ENCODE measurements at regions not wholly inside any gene's neighbourhood (a gene's known extent, or its start where the extent isn't known, plus 50 kb on each side); places are given as distances from the start of the nearest gene placed in this dataset.
"Not testable (repeated sequence)": the region's sequence is repeated elsewhere in the genome, so short reads cannot be mapped to it uniquely, and the experiment has no call there.

DNA sequence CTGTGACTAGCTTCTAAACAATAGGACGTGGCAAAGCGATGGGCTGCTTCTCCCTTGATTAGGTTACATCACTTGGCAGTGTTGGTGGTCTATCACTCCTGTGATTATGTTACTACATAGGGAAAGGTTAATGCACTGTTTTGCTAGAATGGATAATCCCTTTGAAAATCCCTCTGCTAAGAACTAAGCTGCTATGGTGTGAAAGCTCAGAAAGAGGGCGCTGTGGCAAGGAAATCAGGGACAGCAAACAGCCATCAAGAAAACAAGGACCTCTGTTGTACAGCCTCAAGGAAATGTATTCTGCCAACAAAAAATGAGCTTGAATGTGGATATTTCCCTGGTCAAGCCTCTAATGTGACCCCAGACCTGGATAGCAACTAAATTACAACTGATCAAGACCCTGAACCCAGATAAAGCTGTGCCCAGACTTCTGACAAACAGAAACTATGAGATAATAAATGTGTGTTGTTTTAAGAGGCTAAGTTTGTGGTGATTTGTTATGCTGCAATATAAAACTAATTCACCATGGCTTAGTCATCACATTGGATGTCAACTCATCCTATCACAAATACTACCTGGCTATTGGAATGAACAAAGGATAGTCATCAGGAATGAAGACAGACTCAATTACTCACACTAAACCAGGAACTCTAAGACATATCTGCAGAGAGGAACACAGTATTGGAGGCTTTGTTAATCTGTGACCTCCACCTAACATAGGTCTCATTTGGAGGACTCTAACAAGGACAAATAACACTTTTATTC is 1215.9 kb downstream of the EFNA5 start:
- Histone ChIP-seq H3K36me3 (no peaks in the 10 kb centered on the region), H3K9me3 (no peaks in the 10 kb centered on the region), H3K4me1 (ENCODE audit: control insufficient read depth in 1 of 2, insufficient read depth in 1 of 2, low read depth in 1 of 2, low read length in 1 of 2) (no peaks in the 10 kb centered on the region), H3K27ac (no peak overlapping the region), H3K27me3 (no peaks in the 10 kb centered on the region), H3K4me3 (ENCODE audit: low read depth in 1 of 2, low read length in 1 of 2) (no peak overlapping the region)
- TF ChIP-seq CTCF (IDR thresholded peaks at IDR 0.05): no peak

DNA sequence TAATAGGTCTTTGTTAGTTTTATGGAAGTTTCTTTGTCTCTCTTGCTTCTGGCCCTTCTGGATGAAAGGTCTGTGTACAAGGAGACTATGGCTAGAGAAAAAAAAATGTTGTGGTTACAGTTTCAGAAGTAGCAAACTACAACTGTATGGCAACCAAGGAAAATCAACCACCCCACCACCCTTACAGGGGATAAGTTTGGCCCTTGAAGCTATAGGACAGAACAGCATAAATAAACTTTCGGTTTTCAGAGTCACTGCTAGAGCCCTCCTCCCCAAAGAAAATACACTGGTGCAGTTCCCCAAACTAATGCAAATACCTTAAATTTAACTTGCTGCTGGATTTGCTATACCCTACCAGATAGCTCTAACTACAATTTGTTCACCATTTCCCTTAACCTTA is 1216.7 kb downstream of the EFNA5 start:
- Histone ChIP-seq H3K36me3 (no peaks in the 10 kb centered on the region), H3K27me3 (no peaks in the 10 kb centered on the region), H3K4me3 (ENCODE audit: low read depth in 1 of 2, low read length in 1 of 2) (no peak overlapping the region), H3K27ac (no peak overlapping the region), H3K9me3 (no peaks in the 10 kb centered on the region), H3K4me1 (ENCODE audit: control insufficient read depth in 1 of 2, insufficient read depth in 1 of 2, low read depth in 1 of 2, low read length in 1 of 2) (no peaks in the 10 kb centered on the region)
- no peak for TF ChIP-seq CTCF (IDR thresholded peaks at IDR 0.05)

DNA sequence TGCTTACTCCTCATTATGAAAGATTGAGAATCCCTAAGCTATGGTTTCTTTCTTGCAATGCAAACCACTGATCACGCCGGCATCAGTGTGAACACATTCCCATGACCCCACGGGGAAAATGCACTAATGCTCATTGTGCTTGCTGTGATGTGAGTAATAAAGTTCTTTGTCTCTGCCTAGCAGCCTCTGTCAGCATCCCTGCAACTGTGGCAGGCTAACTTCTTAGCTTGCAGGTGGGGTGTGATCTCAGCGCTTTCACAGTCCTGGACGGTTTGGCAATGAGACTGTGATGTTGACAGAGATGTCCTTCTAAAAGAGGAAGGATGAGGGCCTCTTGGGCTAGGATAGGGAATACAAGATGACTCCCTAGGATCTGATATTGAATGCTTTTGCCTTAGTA is 1218.7 kb downstream of the EFNA5 start:
- no peaks in the 10 kb centered on the region for H3K27me3 ChIP-seq
- no peaks in the 10 kb centered on the region for H3K9me3 ChIP-seq
- H3K36me3 ChIP-seq: no peaks in the 10 kb centered on the region
- no peak for TF ChIP-seq CTCF (IDR thresholded peaks at IDR 0.05)
- H3K4me3 ChIP-seq (ENCODE audit: low read depth in 1 of 2, low read length in 1 of 2): no peak overlapping the region
- H3K4me1 ChIP-seq (ENCODE audit: control insufficient read depth in 1 of 2, insufficient read depth in 1 of 2, low read depth in 1 of 2, low read length in 1 of 2): no peaks in the 10 kb centered on the region
- H3K27ac ChIP-seq: no peak overlapping the region

GRCh38 chr5:106443746-106444145 is 1227.0 kb downstream of the EFNA5 start:
- H3K27me3 ChIP-seq: no peaks in the 10 kb centered on the region
- TF ChIP-seq CTCF (IDR thresholded peaks at IDR 0.05): no peak
- no peaks in the 10 kb centered on the region for H3K9me3 ChIP-seq
- H3K36me3 ChIP-seq: no peaks in the 10 kb centered on the region
- H3K4me1 ChIP-seq (ENCODE audit: control insufficient read depth in 1 of 2, insufficient read depth in 1 of 2, low read depth in 1 of 2, low read length in 1 of 2): no peaks in the 10 kb centered on the region
- no peak overlapping the region for H3K27ac ChIP-seq
- H3K4me3 ChIP-seq (ENCODE audit: low read depth in 1 of 2, low read length in 1 of 2): no peak overlapping the region

DNA sequence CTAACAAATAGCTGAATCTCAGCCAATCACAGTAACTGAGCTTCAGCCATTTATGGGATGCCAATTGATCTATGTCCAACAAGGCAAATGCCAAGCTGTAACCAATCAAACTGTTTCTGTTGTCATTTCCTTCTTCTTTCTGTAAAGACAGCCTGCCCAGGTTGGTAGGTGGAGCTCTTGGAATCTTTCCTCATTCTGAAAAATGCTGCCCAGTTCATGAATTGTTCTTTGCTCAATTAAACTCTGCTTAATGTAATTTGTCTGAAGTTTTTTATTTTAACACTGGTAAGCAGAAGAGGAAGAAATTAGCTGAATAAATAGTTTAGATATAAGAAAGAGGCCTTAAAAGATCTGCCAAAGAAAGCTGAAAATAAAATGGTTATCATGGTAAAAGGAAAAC is 1235.6 kb downstream of the EFNA5 start:
- no peak for TF ChIP-seq CTCF (IDR thresholded peaks at IDR 0.05)
- Histone ChIP-seq H3K27ac (no peak overlapping the region), H3K4me3 (ENCODE audit: low read depth in 1 of 2, low read length in 1 of 2) (no peak overlapping the region), H3K27me3 (no peaks in the 10 kb centered on the region), H3K36me3 (no peaks in the 10 kb centered on the region), H3K4me1 (ENCODE audit: control insufficient read depth in 1 of 2, insufficient read depth in 1 of 2, low read depth in 1 of 2, low read length in 1 of 2) (no peaks in the 10 kb centered on the region), H3K9me3 (no peaks in the 10 kb centered on the region)

DNA sequence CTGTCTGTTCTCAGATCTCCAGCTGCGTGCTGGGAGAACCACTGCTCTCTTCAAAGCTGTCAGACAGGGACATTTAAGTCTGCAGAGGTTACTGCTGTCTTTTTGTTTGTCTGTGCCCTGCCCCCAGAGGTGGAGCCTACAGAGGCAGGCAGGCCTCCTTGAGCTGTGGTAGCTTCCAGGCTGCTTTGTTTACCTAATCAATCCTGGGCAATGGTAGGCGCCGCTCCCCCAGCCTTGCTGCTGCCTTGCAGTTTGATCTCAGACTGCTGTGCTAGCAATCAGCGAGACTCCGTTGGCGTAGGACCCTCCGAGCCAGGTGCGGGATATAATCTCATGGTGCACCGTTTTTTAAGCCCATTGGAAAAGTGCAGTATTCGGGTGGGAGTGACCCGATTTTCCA is 1240.0 kb downstream of the EFNA5 start:
- not testable (repeated sequence) for H3K4me1 ChIP-seq (ENCODE audit: control insufficient read depth in 1 of 2, insufficient read depth in 1 of 2, low read depth in 1 of 2, low read length in 1 of 2); H3K27me3 ChIP-seq; H3K9me3 ChIP-seq; H3K4me3 ChIP-seq (ENCODE audit: low read depth in 1 of 2, low read length in 1 of 2); H3K27ac ChIP-seq; H3K36me3 ChIP-seq

All from neutrophil (primary cell).